ENCODE measurements at regions not wholly inside any gene's neighbourhood (a gene's known extent, or its start where the extent isn't known, plus 50 kb on each side); places are given as distances from the start of the nearest gene placed in this dataset.

- TF ChIP-seq PRDM2 (tag by site-specific recombination; IDR thresholded peaks at IDR 0.05; ENCODE audit: borderline replicate concordance) (no peak), SP3 (tag by site-specific recombination; IDR thresholded peaks at IDR 0.05) (no peak), ZNF426 (tag by site-specific recombination; IDR thresholded peaks at IDR 0.05) (no peak), WT1 (tag by site-specific recombination; IDR thresholded peaks at IDR 0.05) (no peak), ZNF629 (tag by site-specific recombination; IDR thresholded peaks at IDR 0.05) (no peak), ZNF324 (tag by site-specific recombination; IDR thresholded peaks at IDR 0.05) (no peak), ZNF280C (tag by site-specific recombination; IDR thresholded peaks at IDR 0.05) (no peak), BCL11B (tag by site-specific recombination; IDR thresholded peaks at IDR 0.05; ENCODE audit: low read depth) (no peak), ZNF223 (tag by site-specific recombination; IDR thresholded peaks at IDR 0.05) (no peak), ZNF292 (tag by site-specific recombination; IDR thresholded peaks at IDR 0.05; ENCODE audit: borderline replicate concordance, low read depth) (no peak)
Measured at GRCh38 chr2:139918982-139919381, 1138.8 kb upstream of the NXPH2 start (continued).

- POLR2A ChIA-PET, result no interaction called here
- Histone ChIP-seq H3K36me3 (ENCODE audit: control insufficient read depth in 2 of 2, insufficient read depth in 1 of 2, low read length in 2 of 2) (no peaks in the 10 kb centered on the region), H3K4me3 (ENCODE audit: low read depth, low read length) (no peak overlapping the region), H3K27ac (ENCODE audit: extremely low read depth, low read depth, low read length) (no peak overlapping the region), H3K4me1 (ENCODE audit: control insufficient read depth, insufficient read depth, low read length) (no peaks in the 10 kb centered on the region), H3K9me3 (ENCODE audit: control insufficient read depth, insufficient read depth, low read depth, low read length) (no peaks in the 10 kb centered on the region)
- CTCF ChIA-PET, result interaction anchor here (0.7 kb wide), 1 partner anchor 658 kb away, joined by 3 read pairs; no protein-coding TSS in a partner anchor
- TF ChIP-seq BCL6B (tag by site-specific recombination; IDR thresholded peaks at IDR 0.05), result no peak
- no peak for TF ChIP-seq ATF2 (tag by site-specific recombination; IDR thresholded peaks at IDR 0.05; ENCODE audit: low read depth)
- no peak for TF ChIP-seq ZNF274 (IDR thresholded peaks at IDR 0.05; ENCODE audit: low read length)
- TF ChIP-seq ZNF274 (tag by site-specific recombination; IDR thresholded peaks at IDR 0.05; ENCODE audit: borderline replicate concordance), result no peak
- no peak for TF ChIP-seq ZFP3 (tag by site-specific recombination; IDR thresholded peaks at IDR 0.05; ENCODE audit: low read depth)
- no peak for TF ChIP-seq ZNF19 (tag by site-specific recombination; IDR thresholded peaks at IDR 0.05; ENCODE audit: low read depth)
- TF ChIP-seq ZNF132 (tag by site-specific recombination; IDR thresholded peaks at IDR 0.05; ENCODE audit: borderline replicate concordance), result no peak
- TF ChIP-seq ZNF692 (tag by site-specific recombination; IDR thresholded peaks at IDR 0.05), result no peak
- TF ChIP-seq SP7 (tag by site-specific recombination; IDR thresholded peaks at IDR 0.05), result no peak
- no peak for TF ChIP-seq ZNF768 (tag by site-specific recombination; IDR thresholded peaks at IDR 0.05)
- no peak for TF ChIP-seq ZNF404 (tag by site-specific recombination; IDR thresholded peaks at IDR 0.05)
- TF ChIP-seq GLI2 (tag by site-specific recombination; IDR thresholded peaks at IDR 0.05; ENCODE audit: borderline replicate concordance, low read depth), result no peak
- no peak for TF ChIP-seq ZNF362 (tag by site-specific recombination; IDR thresholded peaks at IDR 0.05)
- TF ChIP-seq BCL11B (tag by site-specific recombination; IDR thresholded peaks at IDR 0.05; ENCODE audit: low read depth), result no peak
Measured at GRCh38 chr2:139917690-139918384, 1137.6 kb upstream of the NXPH2 start.
